ENCODE measurements at regions not wholly inside any gene's neighbourhood (a gene's known extent, or its start where the extent isn't known, plus 50 kb on each side); places are given as distances from the start of the nearest gene placed in this dataset.

DNA sequence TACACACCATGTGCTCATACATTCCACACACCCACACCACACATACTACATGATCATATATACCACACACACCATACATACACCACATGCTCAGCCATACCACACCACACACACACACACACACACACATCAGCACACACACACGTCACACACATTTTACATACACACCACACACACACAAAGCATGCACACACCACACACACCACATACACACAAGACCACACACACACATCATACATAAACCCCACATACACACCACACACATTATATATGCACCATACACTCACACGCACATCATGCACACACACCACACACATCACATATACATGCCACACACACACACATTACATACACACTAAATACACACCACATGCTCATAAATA is 124.5 kb upstream of the ERG start:
- H3K9me3 Mint-ChIP-seq: no peaks in the 10 kb centered on the region
- no peak overlapping the region for H3K27ac Mint-ChIP-seq
- no peak overlapping the region for H3K4me3 Mint-ChIP-seq
- H3K36me3 Mint-ChIP-seq: no peaks in the 10 kb centered on the region
- H3K27me3 Mint-ChIP-seq: peaks cover 5% of the 10 kb centered on the region
- DNase-seq (ENCODE audit: extremely low spot score, unreplicated experiment): no peak
- no peaks in the 10 kb centered on the region for H3K4me1 Mint-ChIP-seq (ENCODE audit: unreplicated experiment)
- TF ChIP-seq, protein P1, sequence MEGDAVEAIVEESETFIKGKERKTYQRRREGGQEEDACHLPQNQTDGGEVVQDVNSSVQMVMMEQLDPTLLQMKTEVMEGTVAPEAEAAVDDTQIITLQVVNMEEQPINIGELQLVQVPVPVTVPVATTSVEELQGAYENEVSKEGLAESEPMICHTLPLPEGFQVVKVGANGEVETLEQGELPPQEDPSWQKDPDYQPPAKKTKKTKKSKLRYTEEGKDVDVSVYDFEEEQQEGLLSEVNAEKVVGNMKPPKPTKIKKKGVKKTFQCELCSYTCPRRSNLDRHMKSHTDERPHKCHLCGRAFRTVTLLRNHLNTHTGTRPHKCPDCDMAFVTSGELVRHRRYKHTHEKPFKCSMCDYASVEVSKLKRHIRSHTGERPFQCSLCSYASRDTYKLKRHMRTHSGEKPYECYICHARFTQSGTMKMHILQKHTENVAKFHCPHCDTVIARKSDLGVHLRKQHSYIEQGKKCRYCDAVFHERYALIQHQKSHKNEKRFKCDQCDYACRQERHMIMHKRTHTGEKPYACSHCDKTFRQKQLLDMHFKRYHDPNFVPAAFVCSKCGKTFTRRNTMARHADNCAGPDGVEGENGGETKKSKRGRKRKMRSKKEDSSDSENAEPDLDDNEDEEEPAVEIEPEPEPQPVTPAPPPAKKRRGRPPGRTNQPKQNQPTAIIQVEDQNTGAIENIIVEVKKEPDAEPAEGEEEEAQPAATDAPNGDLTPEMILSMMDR (conservative IDR thresholded peaks at IDR 0.05): no peak

DNA sequence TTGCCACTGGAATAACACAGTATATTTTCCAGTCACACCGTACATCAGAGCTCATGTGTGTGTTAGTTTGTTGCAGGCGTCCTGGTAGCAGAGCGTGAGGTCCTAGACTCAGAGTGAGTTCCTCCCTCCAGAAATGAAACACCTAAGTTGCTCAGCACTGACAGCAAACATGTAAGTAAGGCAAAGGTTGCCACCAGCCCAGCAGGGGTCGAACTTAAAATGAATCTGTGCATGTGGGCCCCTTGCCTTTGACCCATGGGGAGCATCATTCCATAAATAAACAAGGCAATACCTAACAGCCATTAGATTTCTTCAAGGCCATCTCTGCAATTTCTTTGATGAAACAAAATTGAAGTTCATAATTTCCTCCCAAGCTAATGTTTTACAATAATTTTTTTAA is 125.3 kb upstream of the ERG start:
- Mint-ChIP-seq H3K27ac (no peak overlapping the region), H3K4me3 (no peak overlapping the region), H3K36me3 (no peaks in the 10 kb centered on the region), H3K4me1 (ENCODE audit: unreplicated experiment) (no peaks in the 10 kb centered on the region), H3K9me3 (no peaks in the 10 kb centered on the region), H3K27me3 (peaks cover 5% of the 10 kb centered on the region)
- DNase-seq (ENCODE audit: extremely low spot score, unreplicated experiment): no peak
- TF ChIP-seq, protein P1 (conservative IDR thresholded peaks at IDR 0.05): no peak

DNA sequence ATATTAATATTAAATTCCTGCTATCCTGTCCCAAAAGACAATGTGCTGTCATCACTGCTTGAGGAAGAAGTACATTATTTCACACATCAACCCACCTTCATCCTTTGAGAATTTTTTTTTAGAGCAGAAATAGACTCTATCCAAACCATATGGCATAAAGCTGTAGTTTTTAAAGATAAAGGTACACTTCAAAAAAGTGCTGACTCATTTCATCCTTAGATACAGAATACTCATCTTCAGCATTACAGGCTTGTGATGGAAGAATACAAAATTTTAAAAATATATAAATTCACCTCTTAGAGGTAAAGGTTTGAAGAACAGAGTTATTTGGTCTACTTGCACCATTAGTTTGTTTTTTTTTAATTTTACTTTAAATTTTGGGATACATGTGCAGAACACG is 126.7 kb upstream of the ERG start:
- no peak for DNase-seq (ENCODE audit: extremely low spot score, unreplicated experiment)
- no peaks in the 10 kb centered on the region for H3K36me3 Mint-ChIP-seq
- no peaks in the 10 kb centered on the region for H3K9me3 Mint-ChIP-seq
- peaks cover 3% of the 10 kb centered on the region for H3K27me3 Mint-ChIP-seq
- H3K4me3 Mint-ChIP-seq: no peak overlapping the region
- H3K27ac Mint-ChIP-seq: no peak overlapping the region
- no peaks in the 10 kb centered on the region for H3K4me1 Mint-ChIP-seq (ENCODE audit: unreplicated experiment)
- TF ChIP-seq, protein P1 (conservative IDR thresholded peaks at IDR 0.05): no peak

DNA sequence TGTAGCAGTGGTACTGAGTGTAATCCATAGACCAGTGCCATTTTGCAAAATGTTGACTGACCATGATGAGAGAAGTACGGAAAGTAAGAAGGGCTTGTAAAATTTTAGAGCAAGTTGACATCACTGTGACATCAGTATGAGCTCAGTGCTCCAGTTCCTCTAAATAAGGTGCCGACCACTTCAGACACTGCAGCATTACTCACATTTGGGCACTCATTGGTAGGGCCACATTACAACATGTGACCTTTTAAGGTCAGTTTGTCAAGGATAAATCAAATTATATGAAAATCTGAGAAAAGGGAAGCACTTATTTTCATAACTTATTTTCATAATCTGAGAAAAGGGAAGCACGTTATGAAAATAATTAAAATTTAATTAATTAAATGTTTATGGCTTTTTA is 128.0 kb upstream of the ERG start:
- H3K9me3 Mint-ChIP-seq: no peaks in the 10 kb centered on the region
- peaks cover 3% of the 10 kb centered on the region for H3K27me3 Mint-ChIP-seq
- no peak overlapping the region for H3K27ac Mint-ChIP-seq
- no peak overlapping the region for H3K4me3 Mint-ChIP-seq
- H3K36me3 Mint-ChIP-seq: no peaks in the 10 kb centered on the region
- DNase-seq (ENCODE audit: extremely low spot score, unreplicated experiment): no peak
- no peaks in the 10 kb centered on the region for H3K4me1 Mint-ChIP-seq (ENCODE audit: unreplicated experiment)
- TF ChIP-seq, protein P1 (conservative IDR thresholded peaks at IDR 0.05): no peak

DNA sequence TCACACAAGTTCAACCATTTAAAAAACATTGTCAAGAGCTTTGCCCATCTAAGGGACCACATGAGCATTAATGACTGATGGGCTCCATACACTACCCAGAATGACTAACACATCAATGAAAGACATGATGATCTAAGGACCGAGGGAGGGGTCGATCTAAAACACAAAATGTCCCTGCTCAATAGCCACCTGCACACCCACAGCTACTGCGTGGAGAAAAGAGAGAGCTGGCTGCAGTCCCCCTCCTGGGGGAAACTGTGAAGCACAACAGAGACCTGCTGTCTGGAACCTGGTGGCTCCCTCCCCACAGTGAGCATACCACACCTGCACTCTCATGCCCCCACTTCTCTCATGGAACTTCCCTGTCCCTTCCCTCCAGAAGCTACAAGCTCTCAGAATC is 130.1 kb upstream of the ERG start:
- TF ChIP-seq, protein P1 (conservative IDR thresholded peaks at IDR 0.05): peak; percentile 34
- Mint-ChIP-seq H3K4me3 (no peak overlapping the region), H3K4me1 (ENCODE audit: unreplicated experiment) (no peaks in the 10 kb centered on the region), H3K27me3 (peaks cover 3% of the 10 kb centered on the region), H3K9me3 (no peaks in the 10 kb centered on the region), H3K27ac (no peak overlapping the region), H3K36me3 (no peaks in the 10 kb centered on the region)
- DNase-seq (ENCODE audit: extremely low spot score, unreplicated experiment): no peak

DNA sequence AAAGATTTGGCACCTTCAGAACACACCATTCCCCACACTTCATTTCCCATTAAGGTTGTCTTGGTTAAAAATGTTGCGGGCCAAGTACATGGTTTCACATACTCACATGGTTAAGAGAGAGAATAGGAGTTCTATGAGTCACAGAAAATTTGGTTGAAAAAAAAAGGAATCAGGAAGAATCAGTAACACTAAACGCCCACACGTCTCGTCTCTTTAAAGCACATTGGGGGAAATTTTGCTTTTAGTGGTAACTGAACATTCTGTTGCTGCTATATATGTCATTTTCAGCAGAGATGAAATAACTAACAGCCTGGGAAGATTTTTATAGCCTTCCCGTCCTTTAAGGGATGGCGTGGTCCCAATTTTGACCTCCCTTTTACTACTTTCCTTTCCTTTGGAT is 132.9 kb upstream of the ERG start:
- Mint-ChIP-seq H3K4me3 (no peak overlapping the region), H3K4me1 (ENCODE audit: unreplicated experiment) (no peaks in the 10 kb centered on the region), H3K36me3 (no peaks in the 10 kb centered on the region), H3K27ac (no peak overlapping the region), H3K9me3 (no peaks in the 10 kb centered on the region), H3K27me3 (peaks cover 3% of the 10 kb centered on the region)
- no peak for DNase-seq (ENCODE audit: extremely low spot score, unreplicated experiment)
- TF ChIP-seq, protein P1 (conservative IDR thresholded peaks at IDR 0.05): no peak

Data from type B pancreatic cell (in vitro differentiated cells).